Epithelial cell of esophagus (primary cell): ENCODE measurements at regions not wholly inside any gene's neighbourhood (a gene's known extent, or its start where the extent isn't known, plus 50 kb on each side); places are given as distances from the start of the nearest gene placed in this dataset.

Experiments
- DNase-seq: peaks from one replicate; pipeline ENCODE4 v3.0.0; 2010; ENCODE audit warnings: low read depth
- H3K4me3 ChIP-seq: 2 replicates; pipeline ENCODE4 v1.5.1; 2011; ENCODE audit warnings: mild to moderate bottlenecking, low read length, control low read depth
- TF ChIP-seq, protein P1 (sequence below): IDR thresholded peaks from 2 replicates; pipeline ENCODE4 v1.5.1; 2011; ENCODE audit warnings: low read depth, mild to moderate bottlenecking, low read length, control low read depth, inconsistent platforms; ENCODE audit not compliant: insufficient read depth; ENCODE audit errors: missing control alignments

DNA sequence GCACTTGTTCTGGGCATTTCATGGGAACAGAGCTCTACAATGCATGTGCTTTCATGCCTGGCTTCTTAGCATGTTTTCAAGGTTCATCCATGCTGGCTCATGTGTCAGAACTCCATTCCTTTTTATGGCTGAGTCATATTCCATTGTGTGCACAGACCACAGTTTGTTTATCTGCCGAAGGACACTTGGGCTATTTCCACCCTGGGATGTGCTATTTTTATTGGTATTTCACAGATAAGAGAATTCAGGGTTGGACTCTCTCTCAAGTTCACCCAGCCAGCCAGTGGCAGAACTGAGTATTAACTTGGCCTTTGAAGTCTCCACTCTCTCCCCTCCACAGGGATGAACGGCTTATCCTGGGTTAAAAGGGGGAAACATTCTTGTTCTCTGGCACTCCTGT, 190.7 kb upstream of the GPR26 start:
- no peak overlapping the region for H3K4me3 ChIP-seq
- DNase-seq = no peak

GRCh38 chr10:123478116-123478515, 188.0 kb upstream of the GPR26 start:
- TF ChIP-seq, protein P1, sequence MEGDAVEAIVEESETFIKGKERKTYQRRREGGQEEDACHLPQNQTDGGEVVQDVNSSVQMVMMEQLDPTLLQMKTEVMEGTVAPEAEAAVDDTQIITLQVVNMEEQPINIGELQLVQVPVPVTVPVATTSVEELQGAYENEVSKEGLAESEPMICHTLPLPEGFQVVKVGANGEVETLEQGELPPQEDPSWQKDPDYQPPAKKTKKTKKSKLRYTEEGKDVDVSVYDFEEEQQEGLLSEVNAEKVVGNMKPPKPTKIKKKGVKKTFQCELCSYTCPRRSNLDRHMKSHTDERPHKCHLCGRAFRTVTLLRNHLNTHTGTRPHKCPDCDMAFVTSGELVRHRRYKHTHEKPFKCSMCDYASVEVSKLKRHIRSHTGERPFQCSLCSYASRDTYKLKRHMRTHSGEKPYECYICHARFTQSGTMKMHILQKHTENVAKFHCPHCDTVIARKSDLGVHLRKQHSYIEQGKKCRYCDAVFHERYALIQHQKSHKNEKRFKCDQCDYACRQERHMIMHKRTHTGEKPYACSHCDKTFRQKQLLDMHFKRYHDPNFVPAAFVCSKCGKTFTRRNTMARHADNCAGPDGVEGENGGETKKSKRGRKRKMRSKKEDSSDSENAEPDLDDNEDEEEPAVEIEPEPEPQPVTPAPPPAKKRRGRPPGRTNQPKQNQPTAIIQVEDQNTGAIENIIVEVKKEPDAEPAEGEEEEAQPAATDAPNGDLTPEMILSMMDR = no peak
- no peak for DNase-seq
- H3K4me3 ChIP-seq = no peak overlapping the region

More for the DNA sequence above, 190.7 kb upstream of the GPR26 start:
- TF ChIP-seq, protein P1 = no peak

GRCh38 chr10:123479640-123480039, 186.5 kb upstream of the GPR26 start:
- H3K4me3 ChIP-seq = no peak overlapping the region
- TF ChIP-seq, protein P1 = no peak
- no peak for DNase-seq

- no peak for DNase-seq
- TF ChIP-seq, protein P1 = no peak
- H3K4me3 ChIP-seq = no peak overlapping the region
These were observed 185.8 kb upstream of the GPR26 start for GRCh38 chr10:123480344-123480743.

GRCh38 chr10:123480845-123481244, 185.3 kb upstream of the GPR26 start:
- TF ChIP-seq, protein P1 = no peak
- H3K4me3 ChIP-seq = no peak overlapping the region
- DNase-seq = no peak

- TF ChIP-seq, protein P1 = no peak
- H3K4me3 ChIP-seq = no peak overlapping the region
- no peak for DNase-seq
These were observed 181.4 kb upstream of the GPR26 start for GRCh38 chr10:123484722-123485121.

- no peak overlapping the region for H3K4me3 ChIP-seq
- DNase-seq = no peak
- TF ChIP-seq, protein P1 = no peak
These were observed 180.7 kb upstream of the GPR26 start for GRCh38 chr10:123485341-123485960.
